H9 (cell line): ENCODE measurements at regions not wholly inside any gene's neighbourhood (a gene's known extent, or its start where the extent isn't known, plus 50 kb on each side); places are given as distances from the start of the nearest gene placed in this dataset.

Source experiments
- DNase-seq: peaks from one replicate; pipeline ENCODE4 v3.0.0-alpha.2; 2017
- H2AFZ ChIP-seq: one replicate; pipeline ENCODE4 v1.6.1; 2013; ENCODE audit warnings: mild to moderate bottlenecking, low read length, control low read depth, moderate library complexity
- H2AK5ac ChIP-seq: 2 replicates; pipeline ENCODE4 v1.6.1; 2013; ENCODE audit warnings: low read length, control low read depth, mixed read lengths; ENCODE audit not compliant: insufficient read length
- H2BK120ac ChIP-seq: one replicate; pipeline ENCODE4 v1.6.1; 2013; ENCODE audit warnings: low read depth, mild to moderate bottlenecking, low read length, control low read depth, inconsistent platforms; ENCODE audit not compliant: poor library complexity, severe bottlenecking
- H2BK12ac ChIP-seq: 2 replicates; pipeline ENCODE4 v1.6.1; 2013; ENCODE audit warnings: low read length, control low read depth, mixed read lengths, low read depth; ENCODE audit not compliant: insufficient read length
- H2BK15ac ChIP-seq: 2 replicates; pipeline ENCODE4 v1.6.1; 2013; ENCODE audit warnings: low read depth, low read length, control low read depth
- H2BK20ac ChIP-seq: one replicate; pipeline ENCODE4 v1.6.1; 2013; ENCODE audit warnings: low read depth, mild to moderate bottlenecking, low read length, control low read depth, inconsistent platforms; ENCODE audit not compliant: poor library complexity, severe bottlenecking
- H2BK5ac ChIP-seq: 2 replicates; pipeline ENCODE4 v1.6.1; 2013; ENCODE audit warnings: low read length, control low read depth, mixed read lengths; ENCODE audit not compliant: insufficient read length
- H3K14ac ChIP-seq: 2 replicates; pipeline ENCODE4 v1.6.1; 2013; ENCODE audit warnings: low read length, control low read depth; ENCODE audit not compliant: insufficient read depth
- H3K18ac ChIP-seq: 2 replicates; pipeline ENCODE4 v1.6.1; 2013; ENCODE audit warnings: low read depth, mild to moderate bottlenecking, mixed read lengths, low read length, control low read depth; ENCODE audit not compliant: insufficient read length
- H3K23ac ChIP-seq: 2 replicates; pipeline ENCODE4 v1.6.1; 2013; ENCODE audit warnings: low read length, control low read depth, mixed read lengths, low read depth; ENCODE audit not compliant: insufficient read length
- H3K23me2 ChIP-seq: 2 replicates; pipeline ENCODE4 v1.6.1; 2013; ENCODE audit warnings: low read depth, mild to moderate bottlenecking, mixed read lengths, low read length, control low read depth; ENCODE audit not compliant: insufficient read length, poor library complexity, severe bottlenecking
- H3K27ac ChIP-seq: 2 replicates; pipeline ENCODE4 v1.5.1; 2013; ENCODE audit warnings: low read length, control low read depth, mixed read lengths, low read depth; ENCODE audit not compliant: insufficient read length
- H3K27me3 ChIP-seq: 2 replicates; pipeline ENCODE4 v1.6.1; 2013; ENCODE audit warnings: low read length, control low read depth, inconsistent platforms; ENCODE audit not compliant: insufficient read depth
- H3K4ac ChIP-seq: 2 replicates; pipeline ENCODE4 v1.6.1; 2013; ENCODE audit warnings: low read depth, mild to moderate bottlenecking, control low read depth, inconsistent platforms, low read length, moderate library complexity
- H3K4me1 ChIP-seq: 2 replicates; pipeline ENCODE4 v1.6.1; 2013; ENCODE audit warnings: low read length, control low read depth, inconsistent platforms; ENCODE audit not compliant: insufficient read depth
- H3K4me2 ChIP-seq: 2 replicates; pipeline ENCODE4 v1.6.1; 2013; ENCODE audit warnings: low read length, control low read depth, mixed read lengths; ENCODE audit not compliant: insufficient read length, insufficient read depth
- H3K56ac ChIP-seq: 2 replicates; pipeline ENCODE4 v1.6.1; 2013; ENCODE audit warnings: low read depth, mild to moderate bottlenecking, mixed read lengths, low read length, control low read depth; ENCODE audit not compliant: insufficient read length
- H3K79me1 ChIP-seq: 2 replicates; pipeline ENCODE4 v1.6.1; 2013; ENCODE audit warnings: low read depth, mild to moderate bottlenecking, moderate library complexity, low read length, control low read depth, inconsistent platforms; ENCODE audit not compliant: insufficient read depth, poor library complexity, severe bottlenecking
- H3K79me2 ChIP-seq: 2 replicates; pipeline ENCODE4 v1.6.1; 2013; ENCODE audit warnings: low read length, control low read depth, inconsistent platforms; ENCODE audit not compliant: insufficient read depth
- H3K9ac ChIP-seq: 2 replicates; pipeline ENCODE4 v1.6.1; 2013; ENCODE audit warnings: low read length, control low read depth, mixed read lengths; ENCODE audit not compliant: insufficient read length; ENCODE audit errors: extremely low read depth
- H3K9me3 ChIP-seq: one replicate; pipeline ENCODE4 v1.6.1; 2013; ENCODE audit warnings: low read depth, low read length, inconsistent platforms; ENCODE audit not compliant: control insufficient read depth
- H3T11ph ChIP-seq: one replicate; pipeline ENCODE4 v1.6.1; 2013; ENCODE audit warnings: mild to moderate bottlenecking, low read length, control low read depth, inconsistent platforms
- H4K20me1 ChIP-seq: one replicate; pipeline ENCODE4 v1.6.1; 2013; ENCODE audit not compliant: control insufficient read depth, insufficient read length, insufficient read depth
- H4K5ac ChIP-seq: 2 replicates; pipeline ENCODE4 v1.6.1; 2013; ENCODE audit warnings: low read depth, mild to moderate bottlenecking, mixed read lengths, low read length, control low read depth; ENCODE audit not compliant: insufficient read length
- H4K8ac ChIP-seq: replicated peaks from 2 replicates; pipeline ENCODE4 v1.6.1; 2013; ENCODE audit warnings: low read length, control low read depth, mixed read lengths, low read depth; ENCODE audit not compliant: insufficient read length
- H4K91ac ChIP-seq: 2 replicates; pipeline ENCODE4 v1.6.1; 2013; ENCODE audit warnings: low read depth, mild to moderate bottlenecking, moderate library complexity, mixed read lengths, low read length, control low read depth; ENCODE audit not compliant: insufficient read length
- H3K27ac Mint-ChIP-seq, 3 experiments: 2 replicates in 2 of 3; 3 replicates in 1 of 3; pipeline ENCODE4 v1.8.0; 2020 to 2021; ENCODE audit warnings: mixed read lengths in 3 of 3, mild to moderate bottlenecking in 1 of 3, moderate library complexity in 1 of 3
- H3K27me3 Mint-ChIP-seq: 2 replicates; pipeline ENCODE4 v1.8.0; 2021; ENCODE audit warnings: low read depth, mild to moderate bottlenecking, moderate library complexity, mixed read lengths
- H3K36me3 Mint-ChIP-seq, 3 experiments: 2 replicates in 2 of 3; 3 replicates in 1 of 3; pipeline ENCODE4 v1.8.0; 2020 to 2021; ENCODE audit warnings: low read depth in 3 of 3, mixed read lengths in 3 of 3; ENCODE audit not compliant: insufficient read depth in 1 of 3
- H3K4me1 Mint-ChIP-seq, 2 experiments: 2 replicates each; pipeline ENCODE4 v1.8.0; 2020; ENCODE audit warnings: mixed read lengths in 2 of 2
- H3K4me3 Mint-ChIP-seq, 2 experiments: 2 replicates in 1 of 2; 3 replicates in 1 of 2; pipeline ENCODE4 v1.8.0; 2020 to 2021; ENCODE audit warnings: mild to moderate bottlenecking in 2 of 2, mixed read lengths in 2 of 2, moderate library complexity in 1 of 2
- H3K9me3 Mint-ChIP-seq, 2 experiments: 2 replicates in 1 of 2; 3 replicates in 1 of 2; pipeline ENCODE4 v1.8.0; 2020; ENCODE audit warnings: mild to moderate bottlenecking in 2 of 2, mixed read lengths in 2 of 2, moderate library complexity in 1 of 2
- WGBS: extraction: QIAGEN DNeasy Blood & Tissue Kit; methylation state at CpG from one replicate; pipeline ENCODE4 v1.1.7; 2013; ENCODE audit warnings: missing lambda C conversion rate, low lambda C conversion rate, mixed read lengths; ENCODE audit not compliant: insufficient read length; ENCODE audit errors: extremely low coverage; 5-methylcytosine and 5-hydroxymethylcytosine counted together
- TF ChIP-seq, protein P1 (sequence below): fragments of 200-600 bp; sonication (generic); conservative IDR thresholded peaks from 3 replicates; pipeline ENCODE4 v1.8.0; 2021; ENCODE audit warnings: antibody characterized with exemption, mild to moderate bottlenecking

- no peaks in the 10 kb centered on the region for H3K27me3 ChIP-seq
- H4K91ac ChIP-seq, result no peak overlapping the region
- H3K4ac ChIP-seq, result no peak overlapping the region
- no peak overlapping the region for H3K23ac ChIP-seq
- Mint-ChIP-seq H3K27me3 (peaks cover 6% of the 10 kb centered on the region), H3K27ac (peak overlapping the region in 1 of 3 experiments; percentile 9; a peak in 1 of 7 replicates), H3K9me3 (no peaks in the 10 kb centered on the region), H3K4me1 (peaks cover 40 to 43% of the 10 kb centered on the region in 2 experiments), H3K4me3 (peak overlapping the region in 1 of 2 experiments; percentile 37; a peak in 1 of 5 replicates), H3K36me3 (no peaks in the 10 kb centered on the region)
- no peaks in the 10 kb centered on the region for H3K9me3 ChIP-seq
- DNase-seq, result no peak
- H2BK15ac ChIP-seq, result no peak overlapping the region
- H3K56ac ChIP-seq, result no peak overlapping the region
- no peak overlapping the region for H3K18ac ChIP-seq
- WGBS, result no CpG with 5 or more reads among the region's 7 CpGs
- no peaks in the 10 kb centered on the region for H3K79me2 ChIP-seq
- H2BK20ac ChIP-seq, result no peak overlapping the region
- no peak overlapping the region for H3T11ph ChIP-seq
- H3K9ac ChIP-seq, result no peak overlapping the region
- no peaks in the 10 kb centered on the region for H3K79me1 ChIP-seq
- TF ChIP-seq, protein P1, sequence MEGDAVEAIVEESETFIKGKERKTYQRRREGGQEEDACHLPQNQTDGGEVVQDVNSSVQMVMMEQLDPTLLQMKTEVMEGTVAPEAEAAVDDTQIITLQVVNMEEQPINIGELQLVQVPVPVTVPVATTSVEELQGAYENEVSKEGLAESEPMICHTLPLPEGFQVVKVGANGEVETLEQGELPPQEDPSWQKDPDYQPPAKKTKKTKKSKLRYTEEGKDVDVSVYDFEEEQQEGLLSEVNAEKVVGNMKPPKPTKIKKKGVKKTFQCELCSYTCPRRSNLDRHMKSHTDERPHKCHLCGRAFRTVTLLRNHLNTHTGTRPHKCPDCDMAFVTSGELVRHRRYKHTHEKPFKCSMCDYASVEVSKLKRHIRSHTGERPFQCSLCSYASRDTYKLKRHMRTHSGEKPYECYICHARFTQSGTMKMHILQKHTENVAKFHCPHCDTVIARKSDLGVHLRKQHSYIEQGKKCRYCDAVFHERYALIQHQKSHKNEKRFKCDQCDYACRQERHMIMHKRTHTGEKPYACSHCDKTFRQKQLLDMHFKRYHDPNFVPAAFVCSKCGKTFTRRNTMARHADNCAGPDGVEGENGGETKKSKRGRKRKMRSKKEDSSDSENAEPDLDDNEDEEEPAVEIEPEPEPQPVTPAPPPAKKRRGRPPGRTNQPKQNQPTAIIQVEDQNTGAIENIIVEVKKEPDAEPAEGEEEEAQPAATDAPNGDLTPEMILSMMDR, result no peak
- H2BK5ac ChIP-seq, result no peak overlapping the region
- H3K23me2 ChIP-seq, result no peaks in the 10 kb centered on the region
- no peak overlapping the region for H2AK5ac ChIP-seq
- H2BK120ac ChIP-seq, result no peak overlapping the region
- no peak overlapping the region for H3K4me2 ChIP-seq
- no peak overlapping the region for H4K8ac ChIP-seq
- H2BK12ac ChIP-seq, result no peak overlapping the region
- no peak overlapping the region for H3K27ac ChIP-seq
- peaks cover 3% of the 10 kb centered on the region; the same call in 1 of the 2 replicates for H3K4me1 ChIP-seq
- H2AFZ ChIP-seq, result no peak overlapping the region
- no peak overlapping the region for H3K14ac ChIP-seq
- no peaks in the 10 kb centered on the region for H4K20me1 ChIP-seq
- no peak overlapping the region for H4K5ac ChIP-seq
Measured at GRCh38 chr19:30256496-30256850, 115.7 kb upstream of the ZNF536 start.
